Ishikawa (cell line): ENCODE measurements at regions not wholly inside any gene's neighbourhood (a gene's known extent, or its start where the extent isn't known, plus 50 kb on each side); places are given as distances from the start of the nearest gene placed in this dataset.

Source experiments
- CEBPB ChIP-seq: IDR thresholded peaks from 2 replicates; pipeline ENCODE4 v1.6.1; 2012
- CREB1 ChIP-seq: IDR thresholded peaks from 2 replicates; pipeline ENCODE4 v1.6.1; 2012; ENCODE audit warnings: low read depth
- EP300 ChIP-seq: IDR thresholded peaks from 2 replicates; pipeline ENCODE4 v1.6.1; 2012; ENCODE audit warnings: borderline replicate concordance
- FOXM1 ChIP-seq: IDR thresholded peaks from 2 replicates; pipeline ENCODE4 v1.6.1; 2012; ENCODE audit warnings: low read depth, borderline replicate concordance
- NFIC ChIP-seq: IDR thresholded peaks from 2 replicates; pipeline ENCODE4 v1.6.1; 2012
- RAD21 ChIP-seq: IDR thresholded peaks from 2 replicates; pipeline ENCODE4 v1.6.1; 2012; ENCODE audit warnings: low read depth
- TAF1 ChIP-seq: IDR thresholded peaks from 2 replicates; pipeline ENCODE4 v1.6.1; 2012; ENCODE audit warnings: low read depth, mild to moderate bottlenecking
- YY1 ChIP-seq: IDR thresholded peaks from 2 replicates; pipeline ENCODE4 v1.6.1; 2012; ENCODE audit warnings: low read depth
- TF ChIP-seq, protein P1 (sequence below): IDR thresholded peaks from 2 replicates; pipeline ENCODE4 v1.6.1; 2012
- TF ChIP-seq, protein P2 (sequence below): IDR thresholded peaks from 2 replicates; pipeline ENCODE4 v1.6.1; 2012; ENCODE audit warnings: low read depth, mild to moderate bottlenecking

DNA sequence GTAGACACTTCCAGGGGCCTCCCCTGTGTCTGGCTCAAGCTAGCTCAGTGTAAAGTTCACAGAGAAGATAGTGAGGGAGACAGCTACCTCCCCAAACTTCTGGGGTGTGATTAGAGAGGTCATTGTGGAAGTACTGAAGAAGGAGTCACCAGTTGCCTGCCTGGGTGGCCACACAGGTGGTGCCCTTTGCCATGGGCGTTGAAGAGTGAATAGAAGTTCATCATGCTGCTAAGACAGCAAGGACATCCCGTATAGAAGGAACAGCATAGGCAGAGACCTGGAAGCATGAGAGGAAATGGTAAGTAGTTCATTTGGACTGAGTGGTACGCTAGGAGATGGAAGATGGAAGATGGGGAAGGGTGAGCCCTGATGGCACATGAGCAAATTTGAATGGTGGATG lies 110.1 kb downstream of the PJA1 start:
- TF ChIP-seq, protein P1, sequence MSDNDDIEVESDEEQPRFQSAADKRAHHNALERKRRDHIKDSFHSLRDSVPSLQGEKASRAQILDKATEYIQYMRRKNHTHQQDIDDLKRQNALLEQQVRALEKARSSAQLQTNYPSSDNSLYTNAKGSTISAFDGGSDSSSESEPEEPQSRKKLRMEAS: no peak
- no peak for TF ChIP-seq EP300
- no peak for TF ChIP-seq CREB1
- no peak for TF ChIP-seq RAD21
- TF ChIP-seq FOXM1: no peak
- TF ChIP-seq CEBPB: no peak
- TF ChIP-seq TAF1: no peak
- TF ChIP-seq YY1: no peak
- no peak for TF ChIP-seq NFIC
- TF ChIP-seq, protein P2, sequence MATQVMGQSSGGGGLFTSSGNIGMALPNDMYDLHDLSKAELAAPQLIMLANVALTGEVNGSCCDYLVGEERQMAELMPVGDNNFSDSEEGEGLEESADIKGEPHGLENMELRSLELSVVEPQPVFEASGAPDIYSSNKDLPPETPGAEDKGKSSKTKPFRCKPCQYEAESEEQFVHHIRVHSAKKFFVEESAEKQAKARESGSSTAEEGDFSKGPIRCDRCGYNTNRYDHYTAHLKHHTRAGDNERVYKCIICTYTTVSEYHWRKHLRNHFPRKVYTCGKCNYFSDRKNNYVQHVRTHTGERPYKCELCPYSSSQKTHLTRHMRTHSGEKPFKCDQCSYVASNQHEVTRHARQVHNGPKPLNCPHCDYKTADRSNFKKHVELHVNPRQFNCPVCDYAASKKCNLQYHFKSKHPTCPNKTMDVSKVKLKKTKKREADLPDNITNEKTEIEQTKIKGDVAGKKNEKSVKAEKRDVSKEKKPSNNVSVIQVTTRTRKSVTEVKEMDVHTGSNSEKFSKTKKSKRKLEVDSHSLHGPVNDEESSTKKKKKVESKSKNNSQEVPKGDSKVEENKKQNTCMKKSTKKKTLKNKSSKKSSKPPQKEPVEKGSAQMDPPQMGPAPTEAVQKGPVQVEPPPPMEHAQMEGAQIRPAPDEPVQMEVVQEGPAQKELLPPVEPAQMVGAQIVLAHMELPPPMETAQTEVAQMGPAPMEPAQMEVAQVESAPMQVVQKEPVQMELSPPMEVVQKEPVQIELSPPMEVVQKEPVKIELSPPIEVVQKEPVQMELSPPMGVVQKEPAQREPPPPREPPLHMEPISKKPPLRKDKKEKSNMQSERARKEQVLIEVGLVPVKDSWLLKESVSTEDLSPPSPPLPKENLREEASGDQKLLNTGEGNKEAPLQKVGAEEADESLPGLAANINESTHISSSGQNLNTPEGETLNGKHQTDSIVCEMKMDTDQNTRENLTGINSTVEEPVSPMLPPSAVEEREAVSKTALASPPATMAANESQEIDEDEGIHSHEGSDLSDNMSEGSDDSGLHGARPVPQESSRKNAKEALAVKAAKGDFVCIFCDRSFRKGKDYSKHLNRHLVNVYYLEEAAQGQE: no peak
